ENCODE measurements at regions not wholly inside any gene's neighbourhood (a gene's known extent, or its start where the extent isn't known, plus 50 kb on each side); places are given as distances from the start of the nearest gene placed in this dataset.

DNA sequence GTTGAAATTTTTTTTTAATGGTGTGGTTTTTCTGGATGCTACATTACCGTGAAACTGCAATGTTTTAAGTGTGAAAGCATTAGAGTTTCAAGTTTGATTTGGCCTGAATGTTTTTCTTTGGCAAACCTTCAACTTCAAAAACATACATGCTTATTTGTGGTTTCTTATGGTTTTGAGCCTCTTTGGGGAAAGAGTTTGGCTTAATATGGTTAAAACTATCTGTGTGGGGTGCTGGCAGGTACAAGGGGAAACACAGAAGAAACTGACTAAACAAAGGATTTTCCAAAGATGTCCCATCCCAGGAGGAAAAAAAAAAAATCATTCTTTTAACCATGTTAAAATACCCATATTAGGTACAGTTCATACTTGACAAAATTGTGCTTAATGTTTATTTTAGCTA, 121.1 kb downstream of the HGF start:
- H3K36me3 ChIP-seq (ENCODE audit: insufficient read depth, low read length): no peaks in the 10 kb centered on the region
- H3K79me2 ChIP-seq (ENCODE audit: insufficient read depth, low read length): no peaks in the 10 kb centered on the region
- no peak overlapping the region for H3K4me3 ChIP-seq (ENCODE audit: insufficient read depth, low read length)
- H3K27ac ChIP-seq (ENCODE audit: low read depth, low read length): peak overlapping the region; percentile 17
- TF ChIP-seq, protein P1, sequence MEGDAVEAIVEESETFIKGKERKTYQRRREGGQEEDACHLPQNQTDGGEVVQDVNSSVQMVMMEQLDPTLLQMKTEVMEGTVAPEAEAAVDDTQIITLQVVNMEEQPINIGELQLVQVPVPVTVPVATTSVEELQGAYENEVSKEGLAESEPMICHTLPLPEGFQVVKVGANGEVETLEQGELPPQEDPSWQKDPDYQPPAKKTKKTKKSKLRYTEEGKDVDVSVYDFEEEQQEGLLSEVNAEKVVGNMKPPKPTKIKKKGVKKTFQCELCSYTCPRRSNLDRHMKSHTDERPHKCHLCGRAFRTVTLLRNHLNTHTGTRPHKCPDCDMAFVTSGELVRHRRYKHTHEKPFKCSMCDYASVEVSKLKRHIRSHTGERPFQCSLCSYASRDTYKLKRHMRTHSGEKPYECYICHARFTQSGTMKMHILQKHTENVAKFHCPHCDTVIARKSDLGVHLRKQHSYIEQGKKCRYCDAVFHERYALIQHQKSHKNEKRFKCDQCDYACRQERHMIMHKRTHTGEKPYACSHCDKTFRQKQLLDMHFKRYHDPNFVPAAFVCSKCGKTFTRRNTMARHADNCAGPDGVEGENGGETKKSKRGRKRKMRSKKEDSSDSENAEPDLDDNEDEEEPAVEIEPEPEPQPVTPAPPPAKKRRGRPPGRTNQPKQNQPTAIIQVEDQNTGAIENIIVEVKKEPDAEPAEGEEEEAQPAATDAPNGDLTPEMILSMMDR (IDR thresholded peaks at IDR 0.05; ENCODE audit: extremely low read depth, low read depth, low read length): no peak
- peak overlapping the region; percentile 5 for H2AFZ ChIP-seq (ENCODE audit: low read length)
- H3K27me3 ChIP-seq (ENCODE audit: insufficient read depth, low read length): no peaks in the 10 kb centered on the region
- H4K20me1 ChIP-seq (ENCODE audit: insufficient read depth, low read length): no peaks in the 10 kb centered on the region
- peak overlapping the region; percentile 3 for H3K4me2 ChIP-seq (ENCODE audit: insufficient read depth, low read length)
- DNase-seq (ENCODE audit: insufficient read length, low spot score, missing footprints): no peak
- peaks cover 4% of the 10 kb centered on the region for H3K9me3 ChIP-seq (ENCODE audit: low read depth, low read length)
- peaks cover 6% of the 10 kb centered on the region for H3K4me1 ChIP-seq (ENCODE audit: insufficient read depth, low read length)

DNA sequence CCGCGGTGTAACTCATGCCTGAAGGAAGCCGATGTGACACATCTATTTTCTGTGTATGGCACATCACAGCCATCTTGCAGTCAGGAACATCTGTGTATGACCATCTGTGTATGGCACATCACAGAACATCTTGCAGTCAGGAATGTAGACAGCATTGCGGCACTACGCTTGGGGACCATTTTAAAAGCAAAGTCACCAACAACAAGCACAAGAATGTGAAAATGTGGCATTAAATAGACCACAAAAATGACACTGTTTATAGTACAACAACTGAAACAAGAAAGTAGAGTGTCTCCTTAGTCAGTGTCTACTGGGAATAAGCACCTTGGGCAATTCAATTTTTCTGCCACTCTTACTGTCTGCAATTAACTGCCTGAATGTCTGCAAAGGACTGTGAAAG, 124.4 kb downstream of the HGF start:
- TF ChIP-seq, protein P1 (IDR thresholded peaks at IDR 0.05; ENCODE audit: extremely low read depth, low read depth, low read length): no peak
- no peak overlapping the region for H3K4me3 ChIP-seq (ENCODE audit: insufficient read depth, low read length)
- H3K36me3 ChIP-seq (ENCODE audit: insufficient read depth, low read length): no peaks in the 10 kb centered on the region
- H3K27me3 ChIP-seq (ENCODE audit: insufficient read depth, low read length): no peaks in the 10 kb centered on the region
- DNase-seq (ENCODE audit: insufficient read length, low spot score, missing footprints): no peak
- H4K20me1 ChIP-seq (ENCODE audit: insufficient read depth, low read length): no peaks in the 10 kb centered on the region
- peaks cover 10% of the 10 kb centered on the region for H3K4me1 ChIP-seq (ENCODE audit: insufficient read depth, low read length)
- no peak overlapping the region for H3K27ac ChIP-seq (ENCODE audit: low read depth, low read length)
- H3K4me2 ChIP-seq (ENCODE audit: insufficient read depth, low read length): no peak overlapping the region
- no peaks in the 10 kb centered on the region for H3K9me3 ChIP-seq (ENCODE audit: low read depth, low read length)
- no peaks in the 10 kb centered on the region for H3K79me2 ChIP-seq (ENCODE audit: insufficient read depth, low read length)
- H2AFZ ChIP-seq (ENCODE audit: low read length): peak overlapping the region; percentile 29

DNA sequence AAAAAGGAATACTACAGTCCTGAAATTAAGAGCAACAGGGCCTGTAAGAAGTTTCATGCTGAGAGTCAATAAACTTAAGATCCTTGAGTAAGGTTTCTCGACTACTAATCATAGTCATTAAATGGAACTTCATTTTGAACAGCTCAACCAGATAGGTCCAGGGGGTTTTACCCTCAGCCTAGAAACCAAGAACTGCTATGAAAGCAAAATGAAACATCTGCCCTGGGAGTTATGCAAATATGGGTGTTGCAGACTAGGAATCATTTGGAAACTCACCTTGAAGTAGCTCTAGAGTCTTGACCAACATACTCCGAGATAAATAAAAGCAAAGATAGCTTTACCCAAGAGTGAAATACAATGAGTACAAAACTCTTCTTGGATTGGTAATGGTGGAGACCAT, 128.0 kb downstream of the HGF start:
- H2AFZ ChIP-seq (ENCODE audit: low read length): no peak overlapping the region
- H4K20me1 ChIP-seq (ENCODE audit: insufficient read depth, low read length): no peaks in the 10 kb centered on the region
- H3K9me3 ChIP-seq (ENCODE audit: low read depth, low read length): no peaks in the 10 kb centered on the region
- TF ChIP-seq, protein P1 (IDR thresholded peaks at IDR 0.05; ENCODE audit: extremely low read depth, low read depth, low read length): no peak
- no peaks in the 10 kb centered on the region for H3K79me2 ChIP-seq (ENCODE audit: insufficient read depth, low read length)
- H3K27ac ChIP-seq (ENCODE audit: low read depth, low read length): no peak overlapping the region
- H3K36me3 ChIP-seq (ENCODE audit: insufficient read depth, low read length): no peaks in the 10 kb centered on the region
- no peaks in the 10 kb centered on the region for H3K27me3 ChIP-seq (ENCODE audit: insufficient read depth, low read length)
- no peak overlapping the region for H3K4me3 ChIP-seq (ENCODE audit: insufficient read depth, low read length)
- no peak overlapping the region for H3K4me2 ChIP-seq (ENCODE audit: insufficient read depth, low read length)
- DNase-seq (ENCODE audit: insufficient read length, low spot score, missing footprints): no peak
- peaks cover 40% of the 10 kb centered on the region for H3K4me1 ChIP-seq (ENCODE audit: insufficient read depth, low read length)

DNA sequence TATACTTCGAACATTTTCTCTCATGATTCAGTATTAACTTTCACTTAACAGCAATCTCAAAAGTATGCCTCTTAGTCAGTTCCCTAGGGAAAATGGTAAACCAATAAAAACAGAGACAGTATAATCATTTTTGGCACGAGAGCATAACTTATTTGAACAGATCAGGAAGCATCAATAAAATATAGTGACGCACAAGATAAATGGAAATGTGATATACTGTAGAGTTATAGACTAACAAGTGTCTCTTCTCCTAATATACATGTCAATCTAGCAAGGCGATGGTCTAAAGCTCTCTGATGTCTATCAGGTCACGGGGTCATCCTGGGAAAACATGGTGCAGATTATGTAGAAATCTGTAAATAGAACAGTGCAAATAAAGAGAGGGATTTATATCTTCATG, 131.6 kb downstream of the HGF start:
- no peak overlapping the region for H3K4me3 ChIP-seq (ENCODE audit: insufficient read depth, low read length)
- peak overlapping the region; percentile 91 for H3K27ac ChIP-seq (ENCODE audit: low read depth, low read length)
- TF ChIP-seq, protein P1 (IDR thresholded peaks at IDR 0.05; ENCODE audit: extremely low read depth, low read depth, low read length): no peak
- H3K4me2 ChIP-seq (ENCODE audit: insufficient read depth, low read length): peak overlapping the region; percentile 66
- no peaks in the 10 kb centered on the region for H3K79me2 ChIP-seq (ENCODE audit: insufficient read depth, low read length)
- H3K36me3 ChIP-seq (ENCODE audit: insufficient read depth, low read length): no peaks in the 10 kb centered on the region
- no peaks in the 10 kb centered on the region for H3K27me3 ChIP-seq (ENCODE audit: insufficient read depth, low read length)
- no peaks in the 10 kb centered on the region for H4K20me1 ChIP-seq (ENCODE audit: insufficient read depth, low read length)
- H3K4me1 ChIP-seq (ENCODE audit: insufficient read depth, low read length): peaks cover 63% of the 10 kb centered on the region
- no peak for DNase-seq (ENCODE audit: insufficient read length, low spot score, missing footprints)
- no peaks in the 10 kb centered on the region for H3K9me3 ChIP-seq (ENCODE audit: low read depth, low read length)
- no peak overlapping the region for H2AFZ ChIP-seq (ENCODE audit: low read length)
